ENCODE measurements at regions not wholly inside any gene's neighbourhood (a gene's known extent, or its start where the extent isn't known, plus 50 kb on each side); places are given as distances from the start of the nearest gene placed in this dataset.

DNA sequence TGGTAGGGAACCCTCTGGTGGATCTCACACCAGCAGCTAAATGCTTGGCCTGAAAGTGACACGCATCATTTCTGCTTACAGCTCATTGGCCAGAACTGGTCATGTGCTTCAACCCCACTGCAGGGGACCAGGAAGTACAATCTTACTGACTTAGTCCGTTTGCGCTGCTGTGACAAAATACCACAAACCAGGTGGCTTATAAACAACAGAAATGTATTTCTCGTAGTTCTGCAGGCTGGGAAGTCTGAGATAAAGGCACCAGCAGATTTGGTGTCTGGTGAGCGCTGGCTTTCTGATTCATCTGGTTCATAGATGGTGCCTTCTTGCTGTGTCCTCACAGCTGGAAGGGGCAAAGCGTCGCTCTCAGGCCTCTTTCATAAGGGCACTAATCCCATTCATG lies 77.4 kb upstream of the SELENOK start:
- Histone ChIP-seq H3K9ac (ENCODE audit: low read depth, low read length) (no peak overlapping the region), H3K4me1 (ENCODE audit: insufficient read depth, low read length) (no peaks in the 10 kb centered on the region), H3K36me3 (ENCODE audit: insufficient read depth, low read length) (no peaks in the 10 kb centered on the region), H3K9me3 (ENCODE audit: insufficient read depth, low read length, severe bottlenecking) (peaks cover 9% of the 10 kb centered on the region), H3K79me2 (ENCODE audit: insufficient read depth, low read length) (no peaks in the 10 kb centered on the region), H3K4me2 (ENCODE audit: insufficient read depth, low read length) (no peak overlapping the region), H3K4me3 (ENCODE audit: low read depth in 1 of 2, low read length in 2 of 2) (no peak overlapping the region), H3K27me3 (ENCODE audit: insufficient read depth, low read length, poor library complexity) (no peaks in the 10 kb centered on the region), H3K27ac (ENCODE audit: low read length) (no peak overlapping the region), H2AFZ (ENCODE audit: low read depth, low read length) (no peak overlapping the region), H4K20me1 (ENCODE audit: insufficient read depth, low read length) (no peaks in the 10 kb centered on the region)
- ATAC-seq (ENCODE audit: insufficient read depth, low read depth) (no peak), DNase-seq (no peak)
- no peak for TF ChIP-seq EZH2 (IDR thresholded peaks at IDR 0.05; ENCODE audit: borderline replicate concordance, low read depth, low read length, severe bottlenecking)
- TF ChIP-seq, protein P1, sequence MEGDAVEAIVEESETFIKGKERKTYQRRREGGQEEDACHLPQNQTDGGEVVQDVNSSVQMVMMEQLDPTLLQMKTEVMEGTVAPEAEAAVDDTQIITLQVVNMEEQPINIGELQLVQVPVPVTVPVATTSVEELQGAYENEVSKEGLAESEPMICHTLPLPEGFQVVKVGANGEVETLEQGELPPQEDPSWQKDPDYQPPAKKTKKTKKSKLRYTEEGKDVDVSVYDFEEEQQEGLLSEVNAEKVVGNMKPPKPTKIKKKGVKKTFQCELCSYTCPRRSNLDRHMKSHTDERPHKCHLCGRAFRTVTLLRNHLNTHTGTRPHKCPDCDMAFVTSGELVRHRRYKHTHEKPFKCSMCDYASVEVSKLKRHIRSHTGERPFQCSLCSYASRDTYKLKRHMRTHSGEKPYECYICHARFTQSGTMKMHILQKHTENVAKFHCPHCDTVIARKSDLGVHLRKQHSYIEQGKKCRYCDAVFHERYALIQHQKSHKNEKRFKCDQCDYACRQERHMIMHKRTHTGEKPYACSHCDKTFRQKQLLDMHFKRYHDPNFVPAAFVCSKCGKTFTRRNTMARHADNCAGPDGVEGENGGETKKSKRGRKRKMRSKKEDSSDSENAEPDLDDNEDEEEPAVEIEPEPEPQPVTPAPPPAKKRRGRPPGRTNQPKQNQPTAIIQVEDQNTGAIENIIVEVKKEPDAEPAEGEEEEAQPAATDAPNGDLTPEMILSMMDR (IDR thresholded peaks at IDR 0.05; ENCODE audit: borderline replicate concordance, extremely low read depth, low read length, poor library complexity, severe bottlenecking), result no peak

DNA sequence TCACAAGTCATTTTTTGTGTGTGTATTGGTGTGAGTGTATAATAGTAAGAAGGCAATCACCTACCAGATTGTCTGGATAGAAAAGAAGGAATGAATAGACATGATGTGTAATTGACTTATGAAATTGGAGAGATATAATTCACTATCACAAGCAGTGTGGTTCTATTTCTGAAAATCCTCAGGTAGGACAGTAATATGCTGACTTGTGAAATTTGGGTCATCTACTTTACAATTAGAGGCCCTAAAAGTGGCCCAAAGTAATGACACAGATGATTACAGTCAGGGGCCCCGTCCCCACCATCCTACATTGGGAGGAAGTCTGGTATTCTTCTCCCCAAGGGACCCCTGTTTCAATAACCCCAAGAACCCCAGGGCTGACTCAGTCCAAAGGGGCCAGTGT lies 73.6 kb upstream of the SELENOK start:
- no peak for DNase-seq
- peaks cover 7% of the 10 kb centered on the region for H3K9me3 ChIP-seq (ENCODE audit: insufficient read depth, low read length, severe bottlenecking)
- ATAC-seq (ENCODE audit: insufficient read depth, low read depth), result no peak
- H3K4me1 ChIP-seq (ENCODE audit: insufficient read depth, low read length), result no peaks in the 10 kb centered on the region
- no peak overlapping the region for H3K27ac ChIP-seq (ENCODE audit: low read length)
- H3K4me3 ChIP-seq (ENCODE audit: low read depth in 1 of 2, low read length in 2 of 2), result no peak overlapping the region
- H3K4me2 ChIP-seq (ENCODE audit: insufficient read depth, low read length), result no peak overlapping the region
- no peak overlapping the region for H3K9ac ChIP-seq (ENCODE audit: low read depth, low read length)
- no peak overlapping the region for H2AFZ ChIP-seq (ENCODE audit: low read depth, low read length)
- TF ChIP-seq, protein P1 (IDR thresholded peaks at IDR 0.05; ENCODE audit: borderline replicate concordance, extremely low read depth, low read length, poor library complexity, severe bottlenecking), result no peak
- TF ChIP-seq EZH2 (IDR thresholded peaks at IDR 0.05; ENCODE audit: borderline replicate concordance, low read depth, low read length, severe bottlenecking), result no peak
- H3K79me2 ChIP-seq (ENCODE audit: insufficient read depth, low read length), result no peaks in the 10 kb centered on the region
- H3K36me3 ChIP-seq (ENCODE audit: insufficient read depth, low read length), result no peaks in the 10 kb centered on the region
- H3K27me3 ChIP-seq (ENCODE audit: insufficient read depth, low read length, poor library complexity), result no peaks in the 10 kb centered on the region
- no peaks in the 10 kb centered on the region for H4K20me1 ChIP-seq (ENCODE audit: insufficient read depth, low read length)

DNA sequence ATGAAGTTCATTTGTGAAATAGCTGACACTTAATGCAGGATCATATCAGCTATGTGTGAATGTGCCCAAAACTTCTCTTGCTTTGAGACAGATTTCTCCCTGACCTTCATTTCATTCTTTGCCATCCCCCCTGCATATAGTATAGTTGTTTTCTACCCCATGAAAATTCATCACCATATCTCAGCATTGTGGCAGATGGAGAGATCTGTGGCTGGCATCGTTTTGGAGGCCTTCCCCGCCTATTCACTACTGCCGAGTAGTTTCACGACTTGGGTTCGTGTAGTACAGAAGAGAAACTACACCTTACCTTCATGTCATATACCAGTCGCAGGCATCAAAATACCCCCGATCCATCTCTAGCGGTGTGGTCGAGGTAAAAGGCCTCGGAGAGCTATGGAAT lies 66.2 kb upstream of the SELENOK start:
- H3K27ac ChIP-seq (ENCODE audit: low read length), result no peak overlapping the region
- no peaks in the 10 kb centered on the region for H3K79me2 ChIP-seq (ENCODE audit: insufficient read depth, low read length)
- no peak for DNase-seq
- H3K4me3 ChIP-seq (ENCODE audit: low read depth in 1 of 2, low read length in 2 of 2), result no peak overlapping the region
- no peak overlapping the region for H3K4me2 ChIP-seq (ENCODE audit: insufficient read depth, low read length)
- no peak overlapping the region for H2AFZ ChIP-seq (ENCODE audit: low read depth, low read length)
- H3K9me3 ChIP-seq (ENCODE audit: insufficient read depth, low read length, severe bottlenecking), result no peaks in the 10 kb centered on the region
- no peaks in the 10 kb centered on the region for H3K27me3 ChIP-seq (ENCODE audit: insufficient read depth, low read length, poor library complexity)
- TF ChIP-seq EZH2 (IDR thresholded peaks at IDR 0.05; ENCODE audit: borderline replicate concordance, low read depth, low read length, severe bottlenecking), result no peak
- TF ChIP-seq, protein P1 (IDR thresholded peaks at IDR 0.05; ENCODE audit: borderline replicate concordance, extremely low read depth, low read length, poor library complexity, severe bottlenecking), result no peak
- no peak for ATAC-seq (ENCODE audit: insufficient read depth, low read depth)
- no peak overlapping the region for H3K9ac ChIP-seq (ENCODE audit: low read depth, low read length)
- H3K36me3 ChIP-seq (ENCODE audit: insufficient read depth, low read length), result no peaks in the 10 kb centered on the region
- no peaks in the 10 kb centered on the region for H4K20me1 ChIP-seq (ENCODE audit: insufficient read depth, low read length)
- H3K4me1 ChIP-seq (ENCODE audit: insufficient read depth, low read length), result no peaks in the 10 kb centered on the region

DNA sequence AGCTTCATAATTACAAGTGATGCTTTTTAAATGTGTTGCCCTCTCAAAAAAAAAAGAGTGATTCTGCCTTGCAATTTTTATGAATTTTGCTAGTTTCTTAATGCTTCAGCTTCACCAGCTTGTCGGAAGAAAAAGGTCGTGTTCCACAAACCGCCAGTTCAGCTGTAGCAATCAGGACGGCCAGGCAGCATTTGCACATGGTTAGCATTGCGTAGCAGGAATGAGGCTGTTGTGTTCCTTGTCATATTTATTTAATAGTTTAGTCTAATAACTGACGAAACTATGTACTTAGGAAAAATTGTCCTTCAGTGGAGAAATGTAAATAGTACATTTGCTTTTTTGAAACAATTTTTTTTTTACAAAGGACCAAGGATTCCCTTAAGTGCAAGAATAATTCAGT lies 64.9 kb upstream of the SELENOK start:
- Histone ChIP-seq H3K27me3 (ENCODE audit: insufficient read depth, low read length, poor library complexity) (peaks cover 4% of the 10 kb centered on the region), H3K27ac (ENCODE audit: low read length) (no peak overlapping the region), H3K4me3 (ENCODE audit: low read depth in 1 of 2, low read length in 2 of 2) (no peak overlapping the region), H3K9me3 (ENCODE audit: insufficient read depth, low read length, severe bottlenecking) (no peaks in the 10 kb centered on the region), H3K9ac (ENCODE audit: low read depth, low read length) (no peak overlapping the region), H4K20me1 (ENCODE audit: insufficient read depth, low read length) (no peaks in the 10 kb centered on the region), H3K79me2 (ENCODE audit: insufficient read depth, low read length) (no peaks in the 10 kb centered on the region), H3K4me2 (ENCODE audit: insufficient read depth, low read length) (no peak overlapping the region), H3K36me3 (ENCODE audit: insufficient read depth, low read length) (no peaks in the 10 kb centered on the region), H3K4me1 (ENCODE audit: insufficient read depth, low read length) (no peaks in the 10 kb centered on the region), H2AFZ (ENCODE audit: low read depth, low read length) (no peak overlapping the region)
- TF ChIP-seq EZH2 (IDR thresholded peaks at IDR 0.05; ENCODE audit: borderline replicate concordance, low read depth, low read length, severe bottlenecking), result no peak
- TF ChIP-seq, protein P1 (IDR thresholded peaks at IDR 0.05; ENCODE audit: borderline replicate concordance, extremely low read depth, low read length, poor library complexity, severe bottlenecking), result no peak
- ATAC-seq (ENCODE audit: insufficient read depth, low read depth) (no peak), DNase-seq (no peak)
